Dedifferentiated amniotic fluid mesenchymal stem cell (primary cell): ENCODE measurements at regions not wholly inside any gene's neighbourhood (a gene's known extent, or its start where the extent isn't known, plus 50 kb on each side); places are given as distances from the start of the nearest gene placed in this dataset.

Experiments used
- DNase-seq: peaks from one replicate; pipeline ENCODE4 v3.0.0-alpha.2; 2016; ENCODE audit errors: extremely low spot score

- no peak for DNase-seq
Measured at GRCh38 chr18:71754246-71754645, 789.9 kb downstream of the CBLN2 start.

GRCh38 chr18:71743634-71744033 lies 800.5 kb downstream of the CBLN2 start:
- DNase-seq: no peak

- no peak for DNase-seq
Measured at GRCh38 chr18:71729611-71730010, 814.5 kb downstream of the CBLN2 start.

- no peak for DNase-seq
Measured at GRCh38 chr18:71727909-71728308, 816.2 kb downstream of the CBLN2 start.

- no peak for DNase-seq
Measured at GRCh38 chr18:71725256-71725655, 818.9 kb downstream of the CBLN2 start.

GRCh38 chr18:71707985-71708500 lies 836.1 kb downstream of the CBLN2 start:
- no peak for DNase-seq

GRCh38 chr18:71707400-71707799 lies 836.7 kb downstream of the CBLN2 start:
- DNase-seq: no peak

GRCh38 chr18:71689416-71690160 lies 854.6 kb downstream of the CBLN2 start:
- no peak for DNase-seq

- no peak for DNase-seq
Measured at GRCh38 chr18:71682591-71682990, 861.6 kb downstream of the CBLN2 start.

GRCh38 chr18:71678144-71678543 lies 866.0 kb downstream of the CBLN2 start:
- no peak for DNase-seq

GRCh38 chr18:71673954-71674353 lies 870.2 kb downstream of the CBLN2 start:
- no peak for DNase-seq

- no peak for DNase-seq
Measured at GRCh38 chr18:71673498-71673897, 870.6 kb downstream of the CBLN2 start.

GRCh38 chr18:71666481-71666880 lies 877.7 kb downstream of the CBLN2 start:
- DNase-seq: no peak

GRCh38 chr18:71665131-71665530 lies 879.0 kb downstream of the CBLN2 start:
- no peak for DNase-seq

- DNase-seq: no peak
Measured at GRCh38 chr18:71643822-71644221, 900.3 kb downstream of the CBLN2 start.

- DNase-seq: no peak
Measured at GRCh38 chr18:71630696-71631095, 913.4 kb downstream of the CBLN2 start.

GRCh38 chr18:71625556-71626090 lies 918.5 kb downstream of the CBLN2 start:
- DNase-seq: no peak

- DNase-seq: no peak
Measured at GRCh38 chr18:71598374-71598773, 945.8 kb downstream of the CBLN2 start.

GRCh38 chr18:71597219-71597618 lies 946.9 kb downstream of the CBLN2 start:
- no peak for DNase-seq

GRCh38 chr18:71583252-71583651 lies 960.9 kb downstream of the CBLN2 start:
- DNase-seq: no peak

- no peak for DNase-seq
Measured at GRCh38 chr18:71554686-71555085, 989.5 kb downstream of the CBLN2 start.

GRCh38 chr18:71541643-71542042 lies 1002.5 kb downstream of the CBLN2 start:
- no peak for DNase-seq

- DNase-seq: no peak
Measured at GRCh38 chr18:71529703-71530303, 1014.3 kb downstream of the CBLN2 start.
